IPS-18c (cell line): ENCODE measurements at regions not wholly inside any gene's neighbourhood (a gene's known extent, or its start where the extent isn't known, plus 50 kb on each side); places are given as distances from the start of the nearest gene placed in this dataset.

Source experiments
- H3K4me3 ChIP-seq: 2 replicates; pipeline ENCODE4 v1.7.0; 2013; ENCODE audit warnings: low read depth, mild to moderate bottlenecking, low read length, moderate library complexity; ENCODE audit not compliant: insufficient read depth
- H3K9me3 ChIP-seq: one replicate; pipeline ENCODE4 v1.6.1; 2013; ENCODE audit warnings: mild to moderate bottlenecking, low read length, moderate library complexity; ENCODE audit not compliant: control insufficient read depth, insufficient read depth

DNA sequence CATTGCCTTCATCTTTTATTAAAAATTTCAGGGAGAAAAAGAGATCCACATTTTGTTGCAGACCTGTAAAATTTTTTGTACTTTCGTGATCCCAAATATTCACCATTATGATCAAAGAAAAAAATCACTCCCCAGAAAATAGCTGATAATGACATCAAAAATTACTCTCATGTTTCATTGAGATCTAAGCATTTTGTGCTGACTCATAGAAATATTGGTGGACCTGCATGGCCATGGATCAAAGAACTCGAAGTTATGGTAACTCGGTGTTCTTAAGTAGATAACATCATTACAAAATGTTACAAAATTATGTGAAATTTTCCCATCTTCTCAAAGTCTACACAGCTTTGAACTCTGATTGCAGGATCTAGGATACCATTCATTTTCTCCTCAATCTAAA is 135.8 kb downstream of the PTGER3 start:
- no peaks in the 10 kb centered on the region for H3K9me3 ChIP-seq
- H3K4me3 ChIP-seq: no peak overlapping the region

DNA sequence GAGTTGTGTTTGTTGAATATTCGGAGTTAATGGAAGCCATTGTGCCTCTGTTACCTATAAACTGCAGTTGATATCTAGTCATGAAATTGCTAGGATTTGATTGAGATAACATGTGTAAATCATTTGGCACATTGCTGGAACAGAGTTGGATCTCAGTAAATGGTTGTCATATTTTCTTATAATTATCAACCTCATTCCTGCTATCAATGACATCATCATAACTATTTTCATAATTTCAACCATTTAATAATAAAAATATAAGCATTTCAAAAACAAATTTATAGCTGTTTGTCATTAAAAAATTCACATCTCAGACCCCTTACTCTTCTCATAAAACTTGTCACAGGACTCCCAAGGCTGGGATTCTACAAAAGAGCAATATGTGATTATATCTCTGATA is 133.4 kb downstream of the PTGER3 start:
- Histone ChIP-seq H3K9me3 (no peaks in the 10 kb centered on the region), H3K4me3 (no peak overlapping the region)

DNA sequence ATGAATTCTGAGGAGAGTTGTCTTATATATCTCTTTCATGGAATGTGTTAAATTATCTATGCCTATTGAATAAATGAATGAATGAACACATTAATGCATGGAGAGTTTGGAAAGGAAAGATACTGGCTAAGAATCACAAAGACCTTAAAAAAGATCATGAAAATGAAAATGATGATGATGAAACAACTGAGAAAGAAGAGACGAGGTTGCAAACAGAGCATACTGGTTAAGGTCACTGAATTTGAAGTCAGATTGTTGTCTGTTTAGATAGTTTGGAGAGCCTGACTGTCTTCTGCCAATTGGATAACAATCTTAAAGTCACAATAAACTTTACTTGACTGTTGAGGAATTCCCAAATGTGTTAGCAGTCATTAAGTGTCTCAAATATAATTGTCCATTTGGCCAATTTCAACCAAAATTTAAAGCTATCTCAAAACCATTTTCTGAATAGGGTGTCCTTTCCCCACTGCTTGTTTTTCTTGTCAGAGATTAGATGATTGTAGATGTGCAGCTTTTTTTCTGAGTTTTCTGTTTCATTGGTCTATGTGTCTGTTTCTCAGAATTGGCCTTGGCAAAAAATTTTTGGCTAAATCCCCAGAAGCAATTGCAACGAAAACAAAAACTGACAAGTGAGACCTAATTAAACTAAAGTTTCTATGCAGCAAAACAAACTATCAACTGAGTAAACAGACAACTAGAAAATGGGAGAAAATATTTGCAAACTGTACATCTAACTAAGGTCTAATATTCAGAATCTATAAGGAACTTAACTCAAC is 132.2 kb downstream of the PTGER3 start:
- H3K9me3 ChIP-seq: no peaks in the 10 kb centered on the region
- no peak overlapping the region for H3K4me3 ChIP-seq

DNA sequence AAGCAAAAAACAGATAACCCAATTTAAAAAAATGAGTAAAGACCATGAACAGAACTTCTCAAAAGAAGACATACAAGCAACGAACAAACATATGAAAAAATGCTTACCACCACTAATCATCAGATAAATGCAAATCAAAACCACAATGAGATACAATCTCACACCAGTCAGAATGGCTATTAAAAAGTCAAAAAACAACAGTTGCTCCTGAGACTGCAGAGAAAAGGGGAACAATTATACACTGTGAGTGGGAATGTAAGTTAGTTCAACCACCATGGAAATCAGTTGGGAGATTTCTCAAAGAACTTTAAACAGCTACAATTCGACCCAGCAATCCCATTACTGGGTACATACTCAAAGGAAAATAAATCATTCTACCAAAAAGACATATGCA is 131.6 kb downstream of the PTGER3 start:
- Histone ChIP-seq H3K4me3 (no peak overlapping the region), H3K9me3 (no peaks in the 10 kb centered on the region)

DNA sequence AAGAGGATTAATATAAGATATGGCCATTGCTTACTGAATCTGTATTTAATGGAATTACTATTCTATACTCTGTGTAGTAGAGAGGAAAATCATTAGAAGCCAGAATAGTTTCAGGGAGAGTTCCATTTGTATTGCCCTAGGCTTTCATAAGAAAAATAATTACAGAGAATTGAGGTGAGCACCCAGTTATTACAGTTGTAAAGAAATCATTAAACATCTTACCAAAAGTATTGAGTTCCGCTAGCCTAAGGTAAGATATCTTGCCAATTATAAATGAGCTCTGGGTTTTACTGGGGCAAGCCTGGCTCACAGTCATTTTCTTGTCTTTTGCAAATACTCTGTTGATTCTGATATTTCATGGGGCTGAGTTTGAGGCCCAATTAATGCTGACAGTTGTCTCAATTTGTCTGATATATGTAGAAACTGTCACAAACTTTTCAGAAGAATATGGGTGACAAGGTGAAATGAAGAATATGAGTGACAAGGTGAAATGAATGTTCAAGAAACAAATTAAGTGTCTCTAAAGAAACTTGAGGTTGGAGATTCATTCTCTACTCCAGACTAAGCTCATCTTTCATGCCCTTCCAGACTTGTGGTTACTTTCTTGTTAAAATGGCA is 127.8 kb downstream of the PTGER3 start:
- no peak overlapping the region for H3K4me3 ChIP-seq
- peaks cover 4% of the 10 kb centered on the region for H3K9me3 ChIP-seq
